SK-N-MC (cell line): ENCODE measurements at regions not wholly inside any gene's neighbourhood (a gene's known extent, or its start where the extent isn't known, plus 50 kb on each side); places are given as distances from the start of the nearest gene placed in this dataset.

ENCODE experiments used
- EZH2 ChIP-seq: fragments of 200-600 bp; sonication (generic); IDR thresholded peaks from one replicate; pipeline ENCODE4 v1.6.1; 2017; ENCODE audit warnings: antibody characterized with exemption
- POLR2AphosphoS5 ChIP-seq: IDR thresholded peaks from 2 replicates; pipeline ENCODE4 v1.6.1; 2012; ENCODE audit warnings: mild to moderate bottlenecking, low read depth, low read length, borderline replicate concordance

DNA sequence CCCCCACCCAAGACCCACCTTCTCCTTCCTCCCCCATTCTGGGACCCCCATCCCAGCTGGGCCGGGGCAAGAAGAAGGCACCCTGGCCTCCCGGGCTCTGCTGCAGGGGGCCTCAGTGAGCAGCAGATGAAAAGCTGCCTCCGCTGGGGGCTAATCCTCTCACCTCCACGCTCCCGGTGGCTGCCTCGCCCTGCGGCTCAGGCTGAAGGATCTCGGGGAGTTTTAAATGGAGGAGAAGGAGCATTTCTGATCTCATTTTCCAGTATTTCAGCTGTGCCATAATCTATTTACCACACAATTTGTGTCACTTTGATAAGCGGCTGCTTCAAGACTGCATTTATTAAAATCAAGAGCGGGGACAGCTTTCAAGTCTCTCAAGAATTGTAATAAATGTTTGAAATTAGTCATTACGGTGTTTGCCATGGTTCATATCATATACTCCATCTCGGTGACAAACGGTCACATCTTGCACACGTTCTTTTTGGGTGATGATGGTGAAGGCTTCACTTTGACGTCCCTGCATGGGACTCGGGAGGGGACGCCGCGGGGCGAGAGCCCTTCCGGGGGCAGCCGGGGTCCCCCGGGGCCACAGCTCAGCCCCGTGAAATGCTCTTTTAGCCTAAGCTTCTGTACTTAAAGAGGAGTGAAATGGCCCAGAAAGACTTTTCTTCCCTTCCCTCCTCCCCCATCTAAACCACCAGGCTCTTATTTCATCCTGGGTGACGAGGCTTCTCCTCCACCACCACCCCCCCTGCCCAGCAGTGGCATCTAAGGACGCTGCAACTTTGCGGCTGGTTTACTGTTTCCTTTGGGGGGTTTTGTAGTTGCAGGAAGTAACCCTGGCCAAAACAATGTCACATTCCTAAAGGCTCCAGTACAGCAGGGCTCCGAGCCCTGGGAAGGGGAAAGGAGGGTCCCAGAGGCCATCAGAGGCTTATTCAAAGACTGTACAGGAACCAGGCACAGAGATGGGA is 313.1 kb upstream of the TNRC6C start:
- TF ChIP-seq EZH2 (no peak), POLR2AphosphoS5 (no peak)
